HCT116 (cell line): ENCODE measurements at regions not wholly inside any gene's neighbourhood (a gene's known extent, or its start where the extent isn't known, plus 50 kb on each side); places are given as distances from the start of the nearest gene placed in this dataset.

Source experiments
- ATAC-seq: fragments of 200-7000 bp; cut with Tn5 transposase; 2 replicates; pipeline ENCODE4 v1.9.1; 2020; ENCODE audit warnings: mild to moderate bottlenecking, moderate library complexity
- BruUV-seq: library from RNA; stranded (reverse); fragments of 400-500 nt; replicated peaks from 2 replicates; lab custom pipeline; 2021; lab: Mats Ljungman, UMichigan
- CTCF ChIA-PET: fragments of 300-600 bp; sonication (Branson Sonifier 250); formaldehyde crosslinking; loops from one replicate; lab custom pipeline; 2021; ENCODE audit warnings: antibody characterized with exemption; lab: Charles Lee
- POLR2A ChIA-PET: fragments of 300-600, 350-600 bp; sonication (Branson Sonifier 250); formaldehyde crosslinking; loops from one replicate; lab custom pipeline; 2021; ENCODE audit warnings: antibody characterized with exemption; lab: Charles Lee
- RAD21 ChIA-PET, 2 experiments: fragments of 300-600 bp; sonication (Branson Sonifier 250); formaldehyde crosslinking; loops; one replicate each; lab custom pipeline; 2023; ENCODE audit warnings: low total read pairs in 2 of 2; ENCODE audit not compliant: uncharacterized antibody in 2 of 2, unreplicated experiment in 2 of 2, low non-redundant PET in 1 of 2; lab: Charles Lee
- DNase-seq: peaks from one replicate; pipeline ENCODE4 v3.0.0-alpha.2; 2010; ENCODE audit warnings: low read depth, low spot score
- H2AFZ ChIP-seq: fragments of 200-600 bp; shearing (Covaris generic), sonication (generic); 2 replicates; pipeline ENCODE4 v1.6.1; 2017; ENCODE audit warnings: low read depth, mixed run types, mixed read lengths, antibody characterized with exemption, low read length; ENCODE audit not compliant: poor library complexity, severe bottlenecking
- H3K27ac ChIP-seq: 2 replicates; pipeline ENCODE4 v1.5.1; 2012; ENCODE audit warnings: low read depth, low read length
- H3K27me3 ChIP-seq: fragments of 200-600 bp; sonication (generic); 2 replicates; pipeline ENCODE4 v1.6.1; 2016; ENCODE audit warnings: mixed run types, low read length, mixed read lengths; ENCODE audit not compliant: insufficient read depth
- H3K36me3 ChIP-seq, 2 experiments: fragments of 200-500 bp in 1 of 2; fragments of 200-600 bp in 1 of 2; sonication (Bioruptor generic) in 1 of 2; sonication (generic) in 1 of 2; 2 replicates each; pipeline versions ENCODE4 v1.5.1 to v1.6.1; 2014 to 2016; ENCODE audit warnings: low read length in 2 of 2, inconsistent platforms in 1 of 2, mixed read lengths in 1 of 2, mixed run types in 1 of 2; ENCODE audit not compliant: insufficient read depth in 2 of 2, control insufficient read depth in 1 of 2
- H3K4me1 ChIP-seq, 2 experiments: fragments of 200-600 bp in 1 of 2; sonication (generic) in 1 of 2; 2 replicates each; pipeline versions ENCODE4 v1.5.1 to v1.6.1; 2012 to 2017; ENCODE audit warnings: low read length in 2 of 2, inconsistent platforms in 1 of 2, mild to moderate bottlenecking in 1 of 2, mixed read lengths in 1 of 2, mixed run types in 1 of 2, moderate library complexity in 1 of 2; ENCODE audit not compliant: insufficient read depth in 2 of 2, control insufficient read depth in 1 of 2
- H3K4me2 ChIP-seq: fragments of 200-600 bp; sonication (generic); 2 replicates; pipeline ENCODE4 v1.6.1; 2017; ENCODE audit warnings: mixed run types, low read length, mixed read lengths
- H3K4me3 ChIP-seq, 2 experiments: fragments of 200-600 bp in 1 of 2; sonication (generic) in 1 of 2; replicated peaks in 1 of 2; 2 replicates each; pipeline ENCODE4 v1.5.1; 2011 to 2016; ENCODE audit warnings: low read length in 2 of 2, control low read depth in 1 of 2, low read depth in 1 of 2, mild to moderate bottlenecking in 1 of 2, mixed read lengths in 1 of 2, mixed run types in 1 of 2
- H3K79me2 ChIP-seq: fragments of 200-600 bp; sonication (generic); 2 replicates; pipeline ENCODE4 v1.6.1; 2017; ENCODE audit warnings: mild to moderate bottlenecking, mixed run types, low read length, moderate library complexity, mixed read lengths; ENCODE audit not compliant: insufficient read depth
- H3K9ac ChIP-seq: fragments of 200-600 bp; sonication (generic); 2 replicates; pipeline ENCODE4 v1.6.1; 2016; ENCODE audit warnings: low read length, mixed read lengths
- H3K9me2 ChIP-seq: fragments of 200-600 bp; sonication (generic), shearing (Covaris generic); 2 replicates; pipeline ENCODE4 v1.6.1; 2017; ENCODE audit warnings: mixed run types, mild to moderate bottlenecking, moderate library complexity; ENCODE audit not compliant: insufficient read depth
- H3K9me3 ChIP-seq, 2 experiments: fragments of 200-500 bp in 1 of 2; fragments of 200-600 bp in 1 of 2; sonication (Bioruptor generic) in 1 of 2; sonication (generic) in 1 of 2; 2 replicates each; pipeline ENCODE4 v1.6.1; 2014 to 2017; ENCODE audit warnings: low read length in 2 of 2, mixed read lengths in 2 of 2, inconsistent platforms in 1 of 2, low read depth in 1 of 2, mild to moderate bottlenecking in 1 of 2, mixed run types in 1 of 2, moderate library complexity in 1 of 2; ENCODE audit not compliant: control insufficient read depth in 1 of 2, insufficient read depth in 1 of 2
- H4K20me1 ChIP-seq: fragments of 200-600 bp; sonication (generic), shearing (Covaris generic); 2 replicates; pipeline ENCODE4 v1.6.1; 2017; ENCODE audit warnings: mixed run types, mild to moderate bottlenecking, moderate library complexity; ENCODE audit not compliant: insufficient read depth
- ATF3 ChIP-seq: IDR thresholded peaks from 2 replicates; pipeline ENCODE4 v1.6.1; 2012
- CEBPB ChIP-seq: IDR thresholded peaks from 2 replicates; pipeline ENCODE4 v1.6.1; 2012; ENCODE audit warnings: low read depth
- EZH2phosphoT487 ChIP-seq: fragments of 200-600 bp; IDR thresholded peaks from 2 replicates; pipeline ENCODE4 v1.6.1; 2018; ENCODE audit warnings: antibody characterized with exemption, borderline replicate concordance
- JUND ChIP-seq: IDR thresholded peaks from 2 replicates; pipeline ENCODE4 v1.6.1; 2012
- intact Hi-C: fragments of 100-400 bp; cut with micrococcal nuclease; formaldehyde crosslinking; loops from 2 replicates; pipeline ENCODE4 v1.10.0; 2022
- TF ChIP-seq, protein P1 (sequence below): IDR thresholded peaks from 2 replicates; pipeline ENCODE4 v1.6.1; 2012
- TF ChIP-seq, protein P2 (sequence below): IDR thresholded peaks from 2 replicates; pipeline ENCODE4 v1.6.1; 2012; ENCODE audit warnings: low read depth

DNA sequence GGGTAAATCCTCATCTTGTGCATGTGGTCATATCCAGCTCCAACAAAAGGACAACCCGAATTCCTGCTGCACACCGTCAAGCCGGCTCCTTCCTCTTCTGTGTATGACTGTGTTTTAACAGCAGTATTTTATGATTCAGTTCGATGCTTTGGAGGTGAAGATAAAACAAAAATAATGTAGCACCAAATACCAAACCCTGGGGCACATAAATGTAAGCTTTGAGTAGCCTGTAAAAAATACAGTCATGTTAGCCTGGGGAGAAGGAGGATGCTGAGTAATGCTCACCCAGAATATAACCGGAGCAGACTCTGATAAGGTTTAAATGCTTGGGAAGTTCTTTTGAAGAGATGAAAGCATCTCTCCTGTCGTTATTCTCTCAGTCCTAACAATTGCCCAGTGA, 225.0 kb downstream of the SUCLG1 start:
- intact Hi-C loops, result no loop called here
- H3K4me2 ChIP-seq, result no peak overlapping the region
- H3K79me2 ChIP-seq, result no peaks in the 10 kb centered on the region
- ATAC-seq (no peak), DNase-seq (no peak)
- no peak overlapping the region for H3K9ac ChIP-seq
- H4K20me1 ChIP-seq, result no peaks in the 10 kb centered on the region
- ChIA-PET POLR2A (no interaction called here), CTCF (no interaction called here), RAD21 (no interaction called here)
- H3K4me1 ChIP-seq, result no peaks in the 10 kb centered on the region
- no peak overlapping the region for H2AFZ ChIP-seq
- no peaks in the 10 kb centered on the region for H3K27me3 ChIP-seq
- H3K27ac ChIP-seq, result no peak overlapping the region
- BruUV-seq, result no TSS peak
- no peaks in the 10 kb centered on the region for H3K36me3 ChIP-seq
- H3K9me3 ChIP-seq, result no peaks in the 10 kb centered on the region
- no peak for TF ChIP-seq EZH2phosphoT487
- TF ChIP-seq, protein P1, sequence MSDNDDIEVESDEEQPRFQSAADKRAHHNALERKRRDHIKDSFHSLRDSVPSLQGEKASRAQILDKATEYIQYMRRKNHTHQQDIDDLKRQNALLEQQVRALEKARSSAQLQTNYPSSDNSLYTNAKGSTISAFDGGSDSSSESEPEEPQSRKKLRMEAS, result no peak
- no peak for TF ChIP-seq CEBPB
- TF ChIP-seq ATF3, result no peak
- no peak for TF ChIP-seq JUND
- no peaks in the 10 kb centered on the region for H3K9me2 ChIP-seq
- H3K4me3 ChIP-seq, result no peak overlapping the region

GRCh38 chr2:84231478-84231877, 227.6 kb downstream of the SUCLG1 start:
- Histone ChIP-seq H3K9me2 (no peaks in the 10 kb centered on the region), H4K20me1 (no peaks in the 10 kb centered on the region), H3K27me3 (no peaks in the 10 kb centered on the region), H3K4me1 (no peaks in the 10 kb centered on the region)
- RAD21 ChIA-PET, result no interaction called here
- BruUV-seq, result no TSS peak
- TF ChIP-seq, protein P2, sequence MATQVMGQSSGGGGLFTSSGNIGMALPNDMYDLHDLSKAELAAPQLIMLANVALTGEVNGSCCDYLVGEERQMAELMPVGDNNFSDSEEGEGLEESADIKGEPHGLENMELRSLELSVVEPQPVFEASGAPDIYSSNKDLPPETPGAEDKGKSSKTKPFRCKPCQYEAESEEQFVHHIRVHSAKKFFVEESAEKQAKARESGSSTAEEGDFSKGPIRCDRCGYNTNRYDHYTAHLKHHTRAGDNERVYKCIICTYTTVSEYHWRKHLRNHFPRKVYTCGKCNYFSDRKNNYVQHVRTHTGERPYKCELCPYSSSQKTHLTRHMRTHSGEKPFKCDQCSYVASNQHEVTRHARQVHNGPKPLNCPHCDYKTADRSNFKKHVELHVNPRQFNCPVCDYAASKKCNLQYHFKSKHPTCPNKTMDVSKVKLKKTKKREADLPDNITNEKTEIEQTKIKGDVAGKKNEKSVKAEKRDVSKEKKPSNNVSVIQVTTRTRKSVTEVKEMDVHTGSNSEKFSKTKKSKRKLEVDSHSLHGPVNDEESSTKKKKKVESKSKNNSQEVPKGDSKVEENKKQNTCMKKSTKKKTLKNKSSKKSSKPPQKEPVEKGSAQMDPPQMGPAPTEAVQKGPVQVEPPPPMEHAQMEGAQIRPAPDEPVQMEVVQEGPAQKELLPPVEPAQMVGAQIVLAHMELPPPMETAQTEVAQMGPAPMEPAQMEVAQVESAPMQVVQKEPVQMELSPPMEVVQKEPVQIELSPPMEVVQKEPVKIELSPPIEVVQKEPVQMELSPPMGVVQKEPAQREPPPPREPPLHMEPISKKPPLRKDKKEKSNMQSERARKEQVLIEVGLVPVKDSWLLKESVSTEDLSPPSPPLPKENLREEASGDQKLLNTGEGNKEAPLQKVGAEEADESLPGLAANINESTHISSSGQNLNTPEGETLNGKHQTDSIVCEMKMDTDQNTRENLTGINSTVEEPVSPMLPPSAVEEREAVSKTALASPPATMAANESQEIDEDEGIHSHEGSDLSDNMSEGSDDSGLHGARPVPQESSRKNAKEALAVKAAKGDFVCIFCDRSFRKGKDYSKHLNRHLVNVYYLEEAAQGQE, result no peak
- TF ChIP-seq, all 23 proteins: peak for 0
- H3K4me2 ChIP-seq, result no peak overlapping the region
- POLR2A ChIA-PET, result no interaction called here
- no peak overlapping the region for H3K27ac ChIP-seq
- no peaks in the 10 kb centered on the region for H3K9me3 ChIP-seq
- intact Hi-C loops, result no loop called here
- no peak overlapping the region for H3K9ac ChIP-seq
- DNase-seq (no peak), ATAC-seq (no peak)
- H2AFZ ChIP-seq, result no peak overlapping the region
- no peaks in the 10 kb centered on the region for H3K79me2 ChIP-seq
- no peak overlapping the region for H3K4me3 ChIP-seq
- CTCF ChIA-PET, result no interaction called here
- no peaks in the 10 kb centered on the region for H3K36me3 ChIP-seq
